Ishikawa (cell line): ENCODE measurements at regions not wholly inside any gene's neighbourhood (a gene's known extent, or its start where the extent isn't known, plus 50 kb on each side); places are given as distances from the start of the nearest gene placed in this dataset.

Experiments used
- CEBPB ChIP-seq: IDR thresholded peaks from 2 replicates; pipeline ENCODE4 v1.6.1; 2012
- CREB1 ChIP-seq: IDR thresholded peaks from 2 replicates; pipeline ENCODE4 v1.6.1; 2012; ENCODE audit warnings: low read depth
- EGR1 ChIP-seq: IDR thresholded peaks from 2 replicates; pipeline ENCODE4 v1.6.1; 2012
- EP300 ChIP-seq: IDR thresholded peaks from 2 replicates; pipeline ENCODE4 v1.6.1; 2012; ENCODE audit warnings: borderline replicate concordance
- FOXM1 ChIP-seq: IDR thresholded peaks from 2 replicates; pipeline ENCODE4 v1.6.1; 2012; ENCODE audit warnings: low read depth, borderline replicate concordance
- TAF1 ChIP-seq: IDR thresholded peaks from 2 replicates; pipeline ENCODE4 v1.6.1; 2012; ENCODE audit warnings: low read depth, mild to moderate bottlenecking
- TCF12 ChIP-seq: IDR thresholded peaks from 2 replicates; pipeline ENCODE4 v1.6.1; 2012; ENCODE audit warnings: low read depth
- TEAD4 ChIP-seq: IDR thresholded peaks from 2 replicates; pipeline ENCODE4 v1.6.1; 2012
- USF1 ChIP-seq: IDR thresholded peaks from 2 replicates; pipeline ENCODE4 v1.6.1; 2012
- ZBTB7A ChIP-seq: IDR thresholded peaks from 2 replicates; pipeline ENCODE4 v1.6.1; 2012; ENCODE audit warnings: low read depth
- TF ChIP-seq, protein P1 (sequence below): IDR thresholded peaks from 2 replicates; pipeline ENCODE4 v1.6.1; 2012
- TF ChIP-seq, protein P2 (sequence below): IDR thresholded peaks from 2 replicates; pipeline ENCODE4 v1.6.1; 2012; ENCODE audit warnings: low read depth, mild to moderate bottlenecking

- TF ChIP-seq EP300 (no peak), CEBPB (no peak), TCF12 (no peak), TEAD4 (no peak), USF1 (no peak), EGR1 (no peak), TAF1 (no peak), ZBTB7A (no peak), FOXM1 (no peak), CREB1 (no peak)
- TF ChIP-seq, protein P1, sequence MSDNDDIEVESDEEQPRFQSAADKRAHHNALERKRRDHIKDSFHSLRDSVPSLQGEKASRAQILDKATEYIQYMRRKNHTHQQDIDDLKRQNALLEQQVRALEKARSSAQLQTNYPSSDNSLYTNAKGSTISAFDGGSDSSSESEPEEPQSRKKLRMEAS: no peak
- TF ChIP-seq, protein P2, sequence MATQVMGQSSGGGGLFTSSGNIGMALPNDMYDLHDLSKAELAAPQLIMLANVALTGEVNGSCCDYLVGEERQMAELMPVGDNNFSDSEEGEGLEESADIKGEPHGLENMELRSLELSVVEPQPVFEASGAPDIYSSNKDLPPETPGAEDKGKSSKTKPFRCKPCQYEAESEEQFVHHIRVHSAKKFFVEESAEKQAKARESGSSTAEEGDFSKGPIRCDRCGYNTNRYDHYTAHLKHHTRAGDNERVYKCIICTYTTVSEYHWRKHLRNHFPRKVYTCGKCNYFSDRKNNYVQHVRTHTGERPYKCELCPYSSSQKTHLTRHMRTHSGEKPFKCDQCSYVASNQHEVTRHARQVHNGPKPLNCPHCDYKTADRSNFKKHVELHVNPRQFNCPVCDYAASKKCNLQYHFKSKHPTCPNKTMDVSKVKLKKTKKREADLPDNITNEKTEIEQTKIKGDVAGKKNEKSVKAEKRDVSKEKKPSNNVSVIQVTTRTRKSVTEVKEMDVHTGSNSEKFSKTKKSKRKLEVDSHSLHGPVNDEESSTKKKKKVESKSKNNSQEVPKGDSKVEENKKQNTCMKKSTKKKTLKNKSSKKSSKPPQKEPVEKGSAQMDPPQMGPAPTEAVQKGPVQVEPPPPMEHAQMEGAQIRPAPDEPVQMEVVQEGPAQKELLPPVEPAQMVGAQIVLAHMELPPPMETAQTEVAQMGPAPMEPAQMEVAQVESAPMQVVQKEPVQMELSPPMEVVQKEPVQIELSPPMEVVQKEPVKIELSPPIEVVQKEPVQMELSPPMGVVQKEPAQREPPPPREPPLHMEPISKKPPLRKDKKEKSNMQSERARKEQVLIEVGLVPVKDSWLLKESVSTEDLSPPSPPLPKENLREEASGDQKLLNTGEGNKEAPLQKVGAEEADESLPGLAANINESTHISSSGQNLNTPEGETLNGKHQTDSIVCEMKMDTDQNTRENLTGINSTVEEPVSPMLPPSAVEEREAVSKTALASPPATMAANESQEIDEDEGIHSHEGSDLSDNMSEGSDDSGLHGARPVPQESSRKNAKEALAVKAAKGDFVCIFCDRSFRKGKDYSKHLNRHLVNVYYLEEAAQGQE: no peak
These were observed 145.1 kb upstream of the ACTBL2 start for GRCh38 chr5:57627661-57628060.
